ENCODE measurements at regions not wholly inside any gene's neighbourhood (a gene's known extent, or its start where the extent isn't known, plus 50 kb on each side); places are given as distances from the start of the nearest gene placed in this dataset.

DNA sequence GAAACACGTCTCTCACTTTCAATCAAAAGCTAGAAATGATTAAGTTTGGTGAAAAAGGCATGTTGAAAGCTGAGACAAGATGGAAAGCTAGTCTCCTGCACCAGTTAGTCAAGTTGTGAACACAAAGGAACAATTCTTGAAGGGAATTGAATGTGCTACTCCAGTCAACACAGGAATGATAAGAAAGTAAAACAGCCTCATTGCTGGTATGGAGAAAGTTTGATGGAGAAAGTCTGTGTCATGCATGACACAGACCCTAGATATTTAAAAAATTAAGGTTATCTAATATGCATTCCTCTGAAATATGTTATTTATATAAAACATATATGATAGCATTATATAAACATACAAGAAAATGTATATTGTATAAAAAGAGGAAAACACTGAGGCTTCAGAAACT, 699.4 kb upstream of the FZD8 start:
- H2AFZ ChIP-seq (ENCODE audit: low read length) = peak overlapping the region; percentile 36
- no peaks in the 10 kb centered on the region for H3K79me2 ChIP-seq (ENCODE audit: insufficient read depth, low read length)
- DNase-seq (ENCODE audit: insufficient read length, low spot score, missing footprints) = no peak
- H3K4me3 ChIP-seq (ENCODE audit: insufficient read depth, low read length) = no peak overlapping the region
- no peak overlapping the region for H3K27ac ChIP-seq (ENCODE audit: low read depth, low read length)
- TF ChIP-seq CTCF (IDR thresholded peaks at IDR 0.05; ENCODE audit: extremely low read depth, low read depth, low read length) = no peak
- no peaks in the 10 kb centered on the region for H3K36me3 ChIP-seq (ENCODE audit: insufficient read depth, low read length)
- H3K4me2 ChIP-seq (ENCODE audit: insufficient read depth, low read length) = no peak overlapping the region
- H3K9me3 ChIP-seq (ENCODE audit: low read depth, low read length) = no peaks in the 10 kb centered on the region
- H3K4me1 ChIP-seq (ENCODE audit: insufficient read depth, low read length) = peaks cover 33% of the 10 kb centered on the region
- H3K27me3 ChIP-seq (ENCODE audit: insufficient read depth, low read length) = no peaks in the 10 kb centered on the region
- H4K20me1 ChIP-seq (ENCODE audit: insufficient read depth, low read length) = no peaks in the 10 kb centered on the region

GRCh38 chr10:36336315-36336714, 694.2 kb upstream of the FZD8 start:
- Histone ChIP-seq H4K20me1 (ENCODE audit: insufficient read depth, low read length) (no peaks in the 10 kb centered on the region), H3K4me2 (ENCODE audit: insufficient read depth, low read length) (no peak overlapping the region), H3K79me2 (ENCODE audit: insufficient read depth, low read length) (no peaks in the 10 kb centered on the region), H3K4me3 (ENCODE audit: insufficient read depth, low read length) (no peak overlapping the region), H3K27ac (ENCODE audit: low read depth, low read length) (no peak overlapping the region), H2AFZ (ENCODE audit: low read length) (no peak overlapping the region), H3K27me3 (ENCODE audit: insufficient read depth, low read length) (no peaks in the 10 kb centered on the region), H3K36me3 (ENCODE audit: insufficient read depth, low read length) (no peaks in the 10 kb centered on the region), H3K9me3 (ENCODE audit: low read depth, low read length) (no peaks in the 10 kb centered on the region), H3K4me1 (ENCODE audit: insufficient read depth, low read length) (peaks cover 14% of the 10 kb centered on the region)
- DNase-seq (ENCODE audit: insufficient read length, low spot score, missing footprints) = no peak
- TF ChIP-seq CTCF (IDR thresholded peaks at IDR 0.05; ENCODE audit: extremely low read depth, low read depth, low read length) = no peak

DNA sequence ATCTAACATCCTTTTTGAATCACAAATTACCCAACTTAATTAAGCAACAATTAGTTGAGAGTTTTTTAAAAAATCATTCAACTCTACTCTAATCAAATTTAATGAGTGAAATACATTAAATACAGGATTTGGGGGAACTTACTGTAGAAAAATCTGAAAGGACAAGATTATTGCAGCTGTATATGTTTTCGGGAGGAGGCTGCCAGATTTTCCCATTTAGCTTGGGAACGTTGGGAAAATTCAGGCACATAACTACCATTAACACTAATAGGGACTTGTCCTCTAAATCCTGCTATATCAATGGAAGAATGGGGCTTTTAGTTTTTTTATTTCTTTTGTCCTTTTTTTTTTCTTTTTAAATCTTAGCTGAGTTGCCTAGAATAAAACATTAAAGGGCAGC, 691.4 kb upstream of the FZD8 start:
- H3K27me3 ChIP-seq (ENCODE audit: insufficient read depth, low read length) = no peaks in the 10 kb centered on the region
- DNase-seq (ENCODE audit: insufficient read length, low spot score, missing footprints) = no peak
- no peak overlapping the region for H3K27ac ChIP-seq (ENCODE audit: low read depth, low read length)
- no peaks in the 10 kb centered on the region for H4K20me1 ChIP-seq (ENCODE audit: insufficient read depth, low read length)
- no peaks in the 10 kb centered on the region for H3K36me3 ChIP-seq (ENCODE audit: insufficient read depth, low read length)
- no peaks in the 10 kb centered on the region for H3K9me3 ChIP-seq (ENCODE audit: low read depth, low read length)
- H3K4me3 ChIP-seq (ENCODE audit: insufficient read depth, low read length) = no peak overlapping the region
- H3K4me2 ChIP-seq (ENCODE audit: insufficient read depth, low read length) = no peak overlapping the region
- TF ChIP-seq CTCF (IDR thresholded peaks at IDR 0.05; ENCODE audit: extremely low read depth, low read depth, low read length) = no peak
- H3K4me1 ChIP-seq (ENCODE audit: insufficient read depth, low read length) = peaks cover 9% of the 10 kb centered on the region
- H2AFZ ChIP-seq (ENCODE audit: low read length) = no peak overlapping the region
- H3K79me2 ChIP-seq (ENCODE audit: insufficient read depth, low read length) = no peaks in the 10 kb centered on the region

DNA sequence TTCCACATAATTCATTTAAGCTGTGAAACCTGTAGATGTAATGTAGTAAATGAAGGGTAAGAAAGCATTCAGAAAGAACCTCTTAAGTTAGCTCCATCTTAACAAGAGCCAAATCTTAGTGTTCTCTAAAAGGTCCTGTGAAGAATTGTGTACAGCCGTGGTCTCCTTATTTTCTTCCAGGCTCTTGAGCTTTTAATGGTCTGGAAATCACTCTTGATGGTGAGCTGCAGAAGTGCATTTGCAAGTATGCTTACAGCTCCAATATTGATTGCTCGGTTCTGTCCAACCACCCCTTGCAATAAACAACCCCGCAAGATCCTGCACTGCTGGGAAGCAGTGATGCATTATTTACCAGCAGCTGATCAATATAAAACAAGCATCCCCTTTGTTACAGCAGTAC, 690.8 kb upstream of the FZD8 start:
- peaks cover 9% of the 10 kb centered on the region for H3K4me1 ChIP-seq (ENCODE audit: insufficient read depth, low read length)
- no peak overlapping the region for H3K4me3 ChIP-seq (ENCODE audit: insufficient read depth, low read length)
- no peak overlapping the region for H3K27ac ChIP-seq (ENCODE audit: low read depth, low read length)
- H4K20me1 ChIP-seq (ENCODE audit: insufficient read depth, low read length) = no peaks in the 10 kb centered on the region
- H2AFZ ChIP-seq (ENCODE audit: low read length) = no peak overlapping the region
- no peak overlapping the region for H3K4me2 ChIP-seq (ENCODE audit: insufficient read depth, low read length)
- H3K36me3 ChIP-seq (ENCODE audit: insufficient read depth, low read length) = no peaks in the 10 kb centered on the region
- no peaks in the 10 kb centered on the region for H3K27me3 ChIP-seq (ENCODE audit: insufficient read depth, low read length)
- no peaks in the 10 kb centered on the region for H3K79me2 ChIP-seq (ENCODE audit: insufficient read depth, low read length)
- no peaks in the 10 kb centered on the region for H3K9me3 ChIP-seq (ENCODE audit: low read depth, low read length)
- TF ChIP-seq CTCF (IDR thresholded peaks at IDR 0.05; ENCODE audit: extremely low read depth, low read depth, low read length) = no peak
- no peak for DNase-seq (ENCODE audit: insufficient read length, low spot score, missing footprints)

Data from osteoblast (primary cell).